CD4-positive, alpha-beta T cell treated with Interleukin-6 for 4 hours (primary cell): ENCODE measurements at regions not wholly inside any gene's neighbourhood (a gene's known extent, or its start where the extent isn't known, plus 50 kb on each side); places are given as distances from the start of the nearest gene placed in this dataset.

Experiments used
- DNase-seq: peaks from one replicate; pipeline ENCODE4 v3.0.0-alpha.2; 2020; ENCODE audit warnings: mixed read lengths

GRCh38 chr1:221834698-221835513 lies 93.0 kb upstream of the DUSP10 start:
- no peak for DNase-seq

- no peak for DNase-seq
These were observed 90.7 kb upstream of the DUSP10 start for GRCh38 chr1:221832617-221833016.

GRCh38 chr1:221832151-221832550 lies 90.3 kb upstream of the DUSP10 start:
- DNase-seq, result no peak

GRCh38 chr1:221829327-221830015 lies 87.6 kb upstream of the DUSP10 start:
- DNase-seq, result peak; percentile 47

GRCh38 chr1:221827307-221827642 lies 85.4 kb upstream of the DUSP10 start:
- DNase-seq, result no peak

- DNase-seq, result no peak
These were observed 83.0 kb upstream of the DUSP10 start for GRCh38 chr1:221824909-221825308.

- no peak for DNase-seq
These were observed 82.1 kb upstream of the DUSP10 start for GRCh38 chr1:221824025-221824424.

GRCh38 chr1:221823561-221823960 lies 81.7 kb upstream of the DUSP10 start:
- no peak for DNase-seq

GRCh38 chr1:221823149-221823548 lies 81.3 kb upstream of the DUSP10 start:
- no peak for DNase-seq

GRCh38 chr1:221822591-221822990 lies 80.7 kb upstream of the DUSP10 start:
- DNase-seq, result no peak

- DNase-seq, result no peak
These were observed 75.0 kb upstream of the DUSP10 start for GRCh38 chr1:221816899-221817298.

- DNase-seq, result no peak
These were observed 73.8 kb upstream of the DUSP10 start for GRCh38 chr1:221815660-221816059.

- no peak for DNase-seq
These were observed 72.0 kb upstream of the DUSP10 start for GRCh38 chr1:221813887-221814286.

GRCh38 chr1:221812905-221813597 lies 71.2 kb upstream of the DUSP10 start:
- DNase-seq, result no peak

GRCh38 chr1:221812088-221812752 lies 70.3 kb upstream of the DUSP10 start:
- no peak for DNase-seq

GRCh38 chr1:221810406-221810805 lies 68.5 kb upstream of the DUSP10 start:
- DNase-seq, result no peak

- DNase-seq, result no peak
These were observed 67.5 kb upstream of the DUSP10 start for GRCh38 chr1:221809091-221810029.

- DNase-seq, result no peak
These were observed 65.1 kb upstream of the DUSP10 start for GRCh38 chr1:221806984-221807383.

- no peak for DNase-seq
These were observed 64.3 kb upstream of the DUSP10 start for GRCh38 chr1:221806236-221806635.

GRCh38 chr1:221805121-221805520 lies 63.2 kb upstream of the DUSP10 start:
- DNase-seq, result no peak

GRCh38 chr1:221804303-221804702 lies 62.4 kb upstream of the DUSP10 start:
- DNase-seq, result no peak
